GM12878 (cell line): ENCODE measurements at regions not wholly inside any gene's neighbourhood (a gene's known extent, or its start where the extent isn't known, plus 50 kb on each side); places are given as distances from the start of the nearest gene placed in this dataset.
A peak's percentile ranks its signal among the peaks of the same experiment; 100 is the strongest.

Experiments
- ATAC-seq: fragments of 200-7000 bp; cut with Tn5 transposase; 3 replicates; pipeline ENCODE4 v1.9.1; 2020; ENCODE audit warnings: mild to moderate bottlenecking, moderate library complexity
- BruUV-seq: library from RNA; stranded (reverse); fragments of 400-500 nt; replicated peaks from 2 replicates; lab custom pipeline; 2021; lab: Mats Ljungman, UMichigan
- CTCF ChIA-PET: fragments of 300-600 bp; sonication (Branson Sonifier 250); formaldehyde crosslinking; extraction: SDS; loops from one replicate; lab custom pipeline; 2021; ENCODE audit warnings: inconsistent platforms; lab: Yijun Ruan, JAX
- POLR2A ChIA-PET: fragments of 350-600 bp; formaldehyde crosslinking; extraction: SDS; loops from one replicate; lab custom pipeline; 2021; ENCODE audit warnings: inconsistent platforms; lab: Charles Lee
- RAD21 ChIA-PET: fragments of 300-600 bp; sonication (Branson Sonifier 250); formaldehyde crosslinking; loops from one replicate; lab custom pipeline; 2023; ENCODE audit warnings: antibody characterized with exemption; ENCODE audit not compliant: unreplicated experiment; lab: Charles Lee
- SMC1A ChIA-PET: fragments of 300-600 bp; sonication (Branson Sonifier 250); formaldehyde crosslinking; loops from one replicate; lab custom pipeline; 2023; ENCODE audit not compliant: unreplicated experiment, uncharacterized antibody; lab: Charles Lee
- DNase-seq: peaks from one replicate; pipeline ENCODE4 v3.0.0-alpha.2; 2011; ENCODE audit warnings: low read depth, low spot score
- FAIRE-seq: peaks from 3 replicates; lab custom pipeline; 2011; peaks lifted over from hg19 to GRCh38; lab: Jason Lieb, UNC
- H2AFZ ChIP-seq: 2 replicates; pipeline ENCODE4 v1.6.0; 2011; ENCODE audit warnings: low read depth, low read length, control low read depth; ENCODE audit not compliant: control insufficient read depth
- H3K27ac ChIP-seq: 2 replicates; pipeline ENCODE4 v1.5.1; 2011; ENCODE audit warnings: control low read depth; ENCODE audit not compliant: control insufficient read depth, insufficient read depth
- H3K27me3 ChIP-seq, 2 experiments: replicated peaks in 1 of 2; 2 replicates each; pipeline versions ENCODE4 v1.6.0 to v1.6.1; 2011; ENCODE audit warnings: low read length in 1 of 2; ENCODE audit not compliant: control insufficient read depth in 2 of 2, insufficient read depth in 2 of 2
- H3K36me3 ChIP-seq, 2 experiments: 2 replicates each; pipeline ENCODE4 v1.5.1; 2011; ENCODE audit warnings: low read length in 1 of 2; ENCODE audit not compliant: control insufficient read depth in 2 of 2, insufficient read depth in 2 of 2
- H3K4me1 ChIP-seq: 2 replicates; pipeline ENCODE4 v1.6.1; 2011; ENCODE audit warnings: mild to moderate bottlenecking, low read length, moderate library complexity, mixed read lengths; ENCODE audit not compliant: control insufficient read depth, insufficient read depth
- H3K4me2 ChIP-seq: 2 replicates; pipeline ENCODE4 v1.6.0; 2011; ENCODE audit warnings: control low read depth; ENCODE audit not compliant: control insufficient read depth, insufficient read depth
- H3K4me3 ChIP-seq: fragments of 200-600 bp; sonication (generic); 2 replicates; pipeline ENCODE4 v1.5.1; 2016
- H3K79me2 ChIP-seq: 2 replicates; pipeline ENCODE4 v1.6.0; 2011; ENCODE audit warnings: low read length; ENCODE audit not compliant: control insufficient read depth, insufficient read depth
- H3K9ac ChIP-seq: 2 replicates; pipeline ENCODE4 v1.8.0; 2011; ENCODE audit warnings: low read length, control low read depth, mixed read lengths; ENCODE audit not compliant: control insufficient read depth, insufficient read depth
- H3K9me3 ChIP-seq: replicated peaks from 3 replicates; pipeline ENCODE4 v1.5.1; 2011; ENCODE audit warnings: mild to moderate bottlenecking, low read length; ENCODE audit not compliant: control insufficient read depth, insufficient read depth
- H4K20me1 ChIP-seq: 2 replicates; pipeline ENCODE4 v1.6.0; 2011; ENCODE audit not compliant: control insufficient read depth, insufficient read depth
- ATF7 ChIP-seq: fragments of 450-650 bp; IDR thresholded peaks from 2 replicates; pipeline ENCODE4 v1.6.1; 2016; ENCODE audit warnings: low read depth, mild to moderate bottlenecking
- BACH1 ChIP-seq: fragments of 450-650 bp; IDR thresholded peaks from 2 replicates; pipeline ENCODE4 v1.6.1; 2017; ENCODE audit warnings: mild to moderate bottlenecking, borderline replicate concordance
- BCL11A ChIP-seq: IDR thresholded peaks from 2 replicates; pipeline ENCODE4 v1.6.1; 2011; ENCODE audit warnings: low read depth, low read length
- BHLHE40 ChIP-seq, 2 experiments: fragments of 450-650 bp in 1 of 2; IDR thresholded peaks; 2 replicates each; pipeline ENCODE4 v1.6.1; 2011 to 2017; ENCODE audit warnings: low read depth in 2 of 2, borderline replicate concordance in 1 of 2, improper control_type of control experiment in 1 of 2, low read length in 1 of 2, mild to moderate bottlenecking in 1 of 2
- CBX3 ChIP-seq: fragments of 200-600 bp; sonication (generic); IDR thresholded peaks from 2 replicates; pipeline ENCODE4 v1.6.1; 2016; ENCODE audit warnings: low read depth, borderline replicate concordance
- DPF2 ChIP-seq: fragments of 450-650 bp; IDR thresholded peaks from 2 replicates; pipeline ENCODE4 v1.6.1; 2017; ENCODE audit warnings: mild to moderate bottlenecking
- EP300 ChIP-seq, 2 experiments: fragments of 150-350 bp in 1 of 2; IDR thresholded peaks; 2 replicates each; pipeline ENCODE4 v1.6.1; 2011 to 2012; ENCODE audit warnings: low read depth in 2 of 2, low read length in 2 of 2, borderline replicate concordance in 1 of 2, improper control_type of control experiment in 1 of 2, inconsistent platforms in 1 of 2; ENCODE audit not compliant: control insufficient read depth in 1 of 2
- GATAD2B ChIP-seq: fragments of 450-650 bp; conservative IDR thresholded peaks from 2 replicates; pipeline ENCODE4 v1.6.1; 2017; ENCODE audit warnings: low read depth, mild to moderate bottlenecking, moderate library complexity
- IKZF1 ChIP-seq: fragments of 450-650 bp; conservative IDR thresholded peaks from 2 replicates; pipeline ENCODE4 v1.6.1; 2017; ENCODE audit warnings: antibody characterized with exemption, mild to moderate bottlenecking
- IKZF2 ChIP-seq, 2 experiments: fragments of 450-650 bp; IDR thresholded peaks; 2 replicates each; pipeline ENCODE4 v1.6.1; 2017; ENCODE audit warnings: mild to moderate bottlenecking in 2 of 2, moderate library complexity in 2 of 2
- MTA2 ChIP-seq: fragments of 450-650 bp; IDR thresholded peaks from 2 replicates; pipeline ENCODE4 v1.6.1; 2016; ENCODE audit warnings: low read depth, mild to moderate bottlenecking, moderate library complexity
- MXI1 ChIP-seq: fragments of 150-350 bp; IDR thresholded peaks from 2 replicates; pipeline ENCODE4 v1.6.1; 2011; ENCODE audit warnings: low read depth, mild to moderate bottlenecking, inconsistent platforms, low read length, improper control_type of control experiment
- NR2C1 ChIP-seq: fragments of 450-650 bp; IDR thresholded peaks from 2 replicates; pipeline ENCODE4 v1.6.1; 2017; ENCODE audit warnings: antibody characterized with exemption, mild to moderate bottlenecking, moderate library complexity
- RCOR1 ChIP-seq: conservative IDR thresholded peaks from 2 replicates; pipeline ENCODE4 v1.6.1; 2012; ENCODE audit warnings: low read depth, low read length, improper control_type of control experiment
- RELB ChIP-seq: fragments of 450-650 bp; IDR thresholded peaks from 2 replicates; pipeline ENCODE4 v1.6.1; 2017; ENCODE audit warnings: low read depth, mild to moderate bottlenecking, moderate library complexity
- RUNX3 ChIP-seq: IDR thresholded peaks from 2 replicates; pipeline ENCODE4 v1.6.1; 2012; ENCODE audit warnings: low read length, inconsistent platforms
- STAT1 ChIP-seq: fragments of 450-650 bp; conservative IDR thresholded peaks from 2 replicates; pipeline ENCODE4 v1.6.1; 2014; ENCODE audit warnings: antibody characterized with exemption, mild to moderate bottlenecking
- STAT3 ChIP-seq: IDR thresholded peaks from 2 replicates; pipeline ENCODE4 v1.6.1; 2011; ENCODE audit warnings: low read depth, low read length, improper control_type of control experiment
- WGBS: methylation state at CpG from one replicate; pipeline ENCODE4 v1.1.6; 2016; ENCODE audit warnings: low lambda C conversion rate; ENCODE audit not compliant: insufficient replicate concordance, insufficient coverage; ENCODE audit errors: missing lambda C conversion rate; 5-methylcytosine and 5-hydroxymethylcytosine counted together
- in situ Hi-C: fragments of 300-500 bp; cut with MboI; formaldehyde crosslinking; loops from 9 replicates; pipeline ENCODE4 v1.14.3; 2018; ENCODE audit warnings: mixed read lengths
- intact Hi-C: fragments of 100-400 bp; cut with micrococcal nuclease; formaldehyde crosslinking; loops from one replicate; pipeline ENCODE4 v1.14.2; 2022; ENCODE audit not compliant: unreplicated experiment
- TF ChIP-seq, protein P1 (sequence below): IDR thresholded peaks from 2 replicates; pipeline ENCODE4 v1.6.1; 2012; ENCODE audit warnings: improper control_type of control experiment, low read depth, low read length; ENCODE audit not compliant: insufficient replicate concordance

GRCh38 chr14:34211732-34212131, 250.3 kb downstream of the SPTSSA start:
- peak; percentile 91 for ATAC-seq
- TF ChIP-seq IKZF2 (IDR thresholded peaks at IDR 0.05): peak; percentile 94
- TF ChIP-seq GATAD2B: peak; percentile 62; the same call in 1 of the 2 replicates
- peak in 1 of 2 experiments; percentile 27; a peak in 1 of 4 replicates for TF ChIP-seq BHLHE40 (IDR thresholded peaks at IDR 0.05; ENCODE audit: borderline replicate concordance in 1 of 2, low read depth in 2 of 2, low read length in 1 of 2)
- no peak for TF ChIP-seq CBX3
- TF ChIP-seq BCL11A: peak; percentile 63; the same call in 1 of the 2 replicates
- TF ChIP-seq, protein P1, sequence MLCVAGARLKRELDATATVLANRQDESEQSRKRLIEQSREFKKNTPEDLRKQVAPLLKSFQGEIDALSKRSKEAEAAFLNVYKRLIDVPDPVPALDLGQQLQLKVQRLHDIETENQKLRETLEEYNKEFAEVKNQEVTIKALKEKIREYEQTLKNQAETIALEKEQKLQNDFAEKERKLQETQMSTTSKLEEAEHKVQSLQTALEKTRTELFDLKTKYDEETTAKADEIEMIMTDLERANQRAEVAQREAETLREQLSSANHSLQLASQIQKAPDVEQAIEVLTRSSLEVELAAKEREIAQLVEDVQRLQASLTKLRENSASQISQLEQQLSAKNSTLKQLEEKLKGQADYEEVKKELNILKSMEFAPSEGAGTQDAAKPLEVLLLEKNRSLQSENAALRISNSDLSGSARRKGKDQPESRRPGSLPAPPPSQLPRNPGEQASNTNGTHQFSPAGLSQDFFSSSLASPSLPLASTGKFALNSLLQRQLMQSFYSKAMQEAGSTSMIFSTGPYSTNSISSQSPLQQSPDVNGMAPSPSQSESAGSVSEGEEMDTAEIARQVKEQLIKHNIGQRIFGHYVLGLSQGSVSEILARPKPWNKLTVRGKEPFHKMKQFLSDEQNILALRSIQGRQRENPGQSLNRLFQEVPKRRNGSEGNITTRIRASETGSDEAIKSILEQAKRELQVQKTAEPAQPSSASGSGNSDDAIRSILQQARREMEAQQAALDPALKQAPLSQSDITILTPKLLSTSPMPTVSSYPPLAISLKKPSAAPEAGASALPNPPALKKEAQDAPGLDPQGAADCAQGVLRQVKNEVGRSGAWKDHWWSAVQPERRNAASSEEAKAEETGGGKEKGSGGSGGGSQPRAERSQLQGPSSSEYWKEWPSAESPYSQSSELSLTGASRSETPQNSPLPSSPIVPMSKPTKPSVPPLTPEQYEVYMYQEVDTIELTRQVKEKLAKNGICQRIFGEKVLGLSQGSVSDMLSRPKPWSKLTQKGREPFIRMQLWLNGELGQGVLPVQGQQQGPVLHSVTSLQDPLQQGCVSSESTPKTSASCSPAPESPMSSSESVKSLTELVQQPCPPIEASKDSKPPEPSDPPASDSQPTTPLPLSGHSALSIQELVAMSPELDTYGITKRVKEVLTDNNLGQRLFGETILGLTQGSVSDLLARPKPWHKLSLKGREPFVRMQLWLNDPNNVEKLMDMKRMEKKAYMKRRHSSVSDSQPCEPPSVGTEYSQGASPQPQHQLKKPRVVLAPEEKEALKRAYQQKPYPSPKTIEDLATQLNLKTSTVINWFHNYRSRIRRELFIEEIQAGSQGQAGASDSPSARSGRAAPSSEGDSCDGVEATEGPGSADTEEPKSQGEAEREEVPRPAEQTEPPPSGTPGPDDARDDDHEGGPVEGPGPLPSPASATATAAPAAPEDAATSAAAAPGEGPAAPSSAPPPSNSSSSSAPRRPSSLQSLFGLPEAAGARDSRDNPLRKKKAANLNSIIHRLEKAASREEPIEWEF: peak; percentile 66
- TF ChIP-seq DPF2: peak; percentile 90
- 0 out of 2 replicates have a peak, but pooled peaks have one; percentile 59 for TF ChIP-seq STAT3
- TF ChIP-seq NR2C1: no peak
- peak; percentile 61 for TF ChIP-seq RUNX3
- peak; percentile 30 to 74; a peak in 2 of 4 replicates for TF ChIP-seq EP300 (IDR thresholded peaks at IDR 0.05; ENCODE audit: borderline replicate concordance in 1 of 2, control insufficient read depth in 1 of 2, low read depth in 2 of 2, low read length in 2 of 2)
- peak; percentile 37; the same call in 1 of the 2 replicates for TF ChIP-seq ATF7
- peak; percentile 89 for TF ChIP-seq MTA2
- TF ChIP-seq RCOR1: 0 out of 2 replicates have a peak, but pooled peaks have one; percentile 50
- 0 out of 2 replicates have a peak, but pooled peaks have one; percentile 23 for TF ChIP-seq MXI1
- TF ChIP-seq BACH1: peak; percentile 49; the same call in 1 of the 2 replicates
- peak; percentile 94 for TF ChIP-seq IKZF1
- TF ChIP-seq STAT1: no peak
- peak; percentile 81 for TF ChIP-seq RELB

More at GRCh38 chr14:34211732-34212131, 250.3 kb downstream of the SPTSSA start:
- H3K9ac ChIP-seq: no peak overlapping the region
- no peak overlapping the region for H2AFZ ChIP-seq
- no TSS peak for BruUV-seq
- CTCF ChIA-PET: interaction anchor here (1.2 to 2.1 kb wide), 3 partner anchors 9 to 363 kb away, joined by 3 to 6 read pairs (median 6); no protein-coding TSS in a partner anchor
- FAIRE-seq: no peak
- 17% methylated on average over 3 of the region's 3 CpGs for WGBS
- POLR2A ChIA-PET: interaction anchor here (1.1 kb wide), 1 partner anchor 10 kb away, joined by 3 read pairs; no protein-coding TSS in a partner anchor
- H3K4me1 ChIP-seq: no peaks in the 10 kb centered on the region; the same call in 1 of the 2 replicates
- DNase-seq: peak; percentile 45
- no peaks in the 10 kb centered on the region for H3K79me2 ChIP-seq
- H3K36me3 ChIP-seq: no peaks in the 10 kb centered on the region
- no peak overlapping the region for H3K4me2 ChIP-seq
- in situ Hi-C loops: no loop called here
- SMC1A ChIA-PET: interaction anchor here (1.2 to 5.6 kb wide), 7 partner anchors 10 to 233 kb away, joined by 3 to 28 read pairs (median 6); no protein-coding TSS in a partner anchor
- H3K9me3 ChIP-seq: no peaks in the 10 kb centered on the region
- H3K27ac ChIP-seq: no peak overlapping the region
- intact Hi-C loops: no loop called here
- H3K4me3 ChIP-seq: no peak overlapping the region
- RAD21 ChIA-PET: interaction anchor here (1.0 to 2.3 kb wide), 4 partner anchors 9 to 150 kb away, joined by 3 to 12 read pairs (median 6); no protein-coding TSS in a partner anchor
- no peaks in the 10 kb centered on the region for H4K20me1 ChIP-seq
- no peaks in the 10 kb centered on the region; a peak in 1 of 4 replicates for H3K27me3 ChIP-seq
